Mesenchymal stem cell (in vitro differentiated cells and primary cell): ENCODE measurements at regions not wholly inside any gene's neighbourhood (a gene's known extent, or its start where the extent isn't known, plus 50 kb on each side); places are given as distances from the start of the nearest gene placed in this dataset.

Experiments
- DNase-seq: peaks from one replicate; pipeline ENCODE4 v3.0.0-alpha.2; 2013
- H2AFZ ChIP-seq: one replicate; pipeline ENCODE4 v1.6.1; 2013; ENCODE audit warnings: low read depth, mild to moderate bottlenecking, control low read depth, inconsistent platforms, low read length, moderate library complexity
- H2AK5ac ChIP-seq: 2 replicates; pipeline ENCODE4 v1.6.1; 2013; ENCODE audit warnings: low read length, moderate library complexity, mild to moderate bottlenecking, inconsistent platforms; ENCODE audit not compliant: severe bottlenecking
- H2BK120ac ChIP-seq: one replicate; pipeline ENCODE4 v1.6.1; 2013; ENCODE audit warnings: low read depth, mild to moderate bottlenecking, inconsistent platforms, low read length, moderate library complexity
- H2BK12ac ChIP-seq, 2 experiments: one replicate each; pipeline ENCODE4 v1.6.1; 2013; ENCODE audit warnings: inconsistent platforms in 2 of 2, low read length in 2 of 2, mild to moderate bottlenecking in 2 of 2, moderate library complexity in 2 of 2, control low read depth in 1 of 2
- H2BK15ac ChIP-seq: one replicate; pipeline ENCODE4 v1.6.1; 2013; ENCODE audit warnings: mild to moderate bottlenecking, low read depth, inconsistent platforms; ENCODE audit not compliant: poor library complexity, severe bottlenecking
- H2BK5ac ChIP-seq: 2 replicates; pipeline ENCODE4 v1.6.1; 2013; ENCODE audit warnings: low read depth, mild to moderate bottlenecking, low read length, control low read depth, inconsistent platforms; ENCODE audit not compliant: poor library complexity, severe bottlenecking
- H3K14ac ChIP-seq, 2 experiments: one replicate each; pipeline ENCODE4 v1.6.1; 2013; ENCODE audit warnings: inconsistent platforms in 2 of 2, low read length in 2 of 2, control low read depth in 1 of 2, mild to moderate bottlenecking in 1 of 2, moderate library complexity in 1 of 2
- H3K18ac ChIP-seq, 2 experiments: one replicate each; pipeline ENCODE4 v1.6.1; 2013; ENCODE audit warnings: inconsistent platforms in 2 of 2, low read length in 2 of 2, control low read depth in 1 of 2, low read depth in 1 of 2, mild to moderate bottlenecking in 1 of 2
- H3K23ac ChIP-seq, 2 experiments: one replicate each; pipeline ENCODE4 v1.6.1; 2013; ENCODE audit warnings: inconsistent platforms in 2 of 2, low read length in 2 of 2, mild to moderate bottlenecking in 2 of 2, moderate library complexity in 2 of 2, control low read depth in 1 of 2
- H3K27ac ChIP-seq: 2 replicates; pipeline ENCODE4 v1.5.1; 2013; ENCODE audit warnings: mild to moderate bottlenecking, moderate library complexity, low read length, control low read depth, inconsistent platforms; ENCODE audit not compliant: poor library complexity, severe bottlenecking
- H3K27me3 ChIP-seq, 2 experiments: 2 replicates each; pipeline versions ENCODE4 v1.6.1 to v1.7.0; 2013; ENCODE audit warnings: low read length in 2 of 2, mild to moderate bottlenecking in 2 of 2, moderate library complexity in 2 of 2, control low read depth in 1 of 2, inconsistent platforms in 1 of 2; ENCODE audit not compliant: control insufficient read depth in 1 of 2, insufficient read depth in 1 of 2
- H3K36me3 ChIP-seq, 2 experiments: 2 replicates each; pipeline versions ENCODE4 v1.6.1 to v1.7.0; 2013; ENCODE audit warnings: low read length in 2 of 2, control low read depth in 1 of 2, inconsistent platforms in 1 of 2, low read depth in 1 of 2, mild to moderate bottlenecking in 1 of 2; ENCODE audit not compliant: insufficient read depth in 2 of 2, control insufficient read depth in 1 of 2
- H3K4ac ChIP-seq, 2 experiments: one replicate each; pipeline ENCODE4 v1.6.1; 2013; ENCODE audit warnings: inconsistent platforms in 2 of 2, low read length in 2 of 2, mild to moderate bottlenecking in 2 of 2, moderate library complexity in 2 of 2, control low read depth in 1 of 2, low read depth in 1 of 2
- H3K4me1 ChIP-seq: 2 replicates; pipeline ENCODE4 v1.6.1; 2013; ENCODE audit warnings: low read depth, low read length, control low read depth; ENCODE audit not compliant: control insufficient read depth, insufficient read depth
- H3K4me2 ChIP-seq: 2 replicates; pipeline ENCODE4 v1.6.1; 2013; ENCODE audit warnings: low read length, mild to moderate bottlenecking, inconsistent platforms; ENCODE audit not compliant: poor library complexity, severe bottlenecking
- H3K4me3 ChIP-seq, 2 experiments: 2 replicates each; pipeline versions ENCODE4 v1.5.1 to v1.7.0; 2013; ENCODE audit warnings: low read length in 2 of 2, mild to moderate bottlenecking in 2 of 2, control low read depth in 1 of 2, low read depth in 1 of 2; ENCODE audit not compliant: insufficient read depth in 1 of 2
- H3K79me1 ChIP-seq: replicated peaks from 2 replicates; pipeline ENCODE4 v1.6.1; 2013; ENCODE audit warnings: mild to moderate bottlenecking, control low read depth, low read length, inconsistent platforms; ENCODE audit not compliant: poor library complexity, severe bottlenecking
- H3K9ac ChIP-seq: 2 replicates; pipeline ENCODE4 v1.7.0; 2013; ENCODE audit warnings: mild to moderate bottlenecking, low read length, moderate library complexity
- H3K9me3 ChIP-seq: 2 replicates; pipeline ENCODE4 v1.7.0; 2013; ENCODE audit warnings: mild to moderate bottlenecking, low read length; ENCODE audit not compliant: control insufficient read depth
- H4K8ac ChIP-seq: one replicate; pipeline ENCODE4 v1.6.1; 2013; ENCODE audit warnings: inconsistent platforms, mild to moderate bottlenecking, low read length, moderate library complexity
- H4K91ac ChIP-seq: one replicate; pipeline ENCODE4 v1.6.1; 2013; ENCODE audit warnings: mild to moderate bottlenecking, low read length, inconsistent platforms
- WGBS: methylation state at CpG from one replicate; pipeline ENCODE4 v1.1.7; 2013; ENCODE audit warnings: mixed read lengths; 5-methylcytosine and 5-hydroxymethylcytosine counted together

- no peak overlapping the region for H2BK120ac ChIP-seq
- H4K91ac ChIP-seq = no peak overlapping the region
- no peak overlapping the region for H2AK5ac ChIP-seq
- no peaks in the 10 kb centered on the region for H3K27me3 ChIP-seq
- H3K4ac ChIP-seq = no peak overlapping the region
- no peak overlapping the region for H4K8ac ChIP-seq
- no peak overlapping the region for H3K9ac ChIP-seq
- no peak overlapping the region for H2BK15ac ChIP-seq
- no peak overlapping the region for H3K23ac ChIP-seq
- H3K14ac ChIP-seq = no peak overlapping the region
- no peaks in the 10 kb centered on the region for H3K79me1 ChIP-seq
- no peak overlapping the region for H2BK12ac ChIP-seq
- WGBS = 100% methylated on average over 2 of the region's 3 CpGs
- H3K4me2 ChIP-seq = no peak overlapping the region
- H3K4me1 ChIP-seq = no peaks in the 10 kb centered on the region
- H2BK5ac ChIP-seq = no peak overlapping the region
- H3K4me3 ChIP-seq = no peak overlapping the region
- no peaks in the 10 kb centered on the region for H3K36me3 ChIP-seq
- no peak overlapping the region for H3K18ac ChIP-seq
- no peak for DNase-seq
- no peak overlapping the region for H2AFZ ChIP-seq
- no peaks in the 10 kb centered on the region for H3K9me3 ChIP-seq
- H3K27ac ChIP-seq = no peak overlapping the region
Observed at GRCh38 chr3:168808596-168808995, 712.9 kb upstream of the GOLIM4 start.

GRCh38 chr3:168807448-168807847 lies 711.7 kb upstream of the GOLIM4 start:
- H2AFZ ChIP-seq = no peak overlapping the region
- H3K4me2 ChIP-seq = no peak overlapping the region
- H2BK15ac ChIP-seq = no peak overlapping the region
- H3K79me1 ChIP-seq = no peaks in the 10 kb centered on the region
- WGBS = 43% methylated on average over 3 of the region's 4 CpGs
- H4K91ac ChIP-seq = no peak overlapping the region
- no peak overlapping the region for H4K8ac ChIP-seq
- H3K4me1 ChIP-seq = no peaks in the 10 kb centered on the region
- no peak overlapping the region for H2BK12ac ChIP-seq
- no peak overlapping the region for H3K27ac ChIP-seq
- no peak overlapping the region for H3K23ac ChIP-seq
- H3K4me3 ChIP-seq = no peak overlapping the region
- no peak overlapping the region for H2BK120ac ChIP-seq
- H3K27me3 ChIP-seq = no peaks in the 10 kb centered on the region
- H3K14ac ChIP-seq = no peak overlapping the region
- no peak overlapping the region for H3K4ac ChIP-seq
- no peak overlapping the region for H3K9ac ChIP-seq
- no peak overlapping the region for H2BK5ac ChIP-seq
- no peak for DNase-seq
- no peaks in the 10 kb centered on the region for H3K9me3 ChIP-seq
- no peak overlapping the region for H3K18ac ChIP-seq
- no peaks in the 10 kb centered on the region for H3K36me3 ChIP-seq
- no peak overlapping the region for H2AK5ac ChIP-seq

DNA sequence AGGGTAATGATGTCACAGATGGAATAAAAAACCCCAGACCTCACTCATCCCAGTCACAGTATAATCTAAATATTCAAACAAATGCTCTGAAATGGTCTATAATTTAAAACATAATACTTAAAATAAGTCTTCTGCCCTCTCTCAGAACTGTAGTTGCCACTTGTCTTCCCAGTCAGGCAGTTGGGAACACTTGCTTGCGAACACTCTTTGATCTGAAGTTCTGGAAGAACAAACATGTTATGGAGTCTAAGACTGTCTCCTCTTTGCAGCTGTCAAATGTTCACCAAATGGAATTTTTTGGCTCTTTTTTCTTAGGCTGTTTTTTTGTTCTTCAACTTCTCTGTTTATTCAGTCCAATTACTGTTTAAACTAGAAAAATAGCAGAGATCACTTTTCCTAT lies 711.1 kb upstream of the GOLIM4 start:
- Histone ChIP-seq H3K9me3 (no peaks in the 10 kb centered on the region), H3K4me1 (no peaks in the 10 kb centered on the region), H3K9ac (no peak overlapping the region), H3K4ac (no peak overlapping the region), H3K14ac (no peak overlapping the region), H3K18ac (no peak overlapping the region), H3K23ac (no peak overlapping the region), H3K27ac (no peak overlapping the region), H2BK15ac (no peak overlapping the region), H3K4me2 (no peak overlapping the region), H2BK12ac (no peak overlapping the region), H3K36me3 (no peaks in the 10 kb centered on the region), H2AK5ac (no peak overlapping the region), H3K4me3 (no peak overlapping the region), H3K79me1 (no peaks in the 10 kb centered on the region), H4K91ac (no peak overlapping the region), H4K8ac (no peak overlapping the region), H2AFZ (no peak overlapping the region), H3K27me3 (no peaks in the 10 kb centered on the region), H2BK5ac (no peak overlapping the region), H2BK120ac (no peak overlapping the region)
- peak; percentile 12 for DNase-seq
- 90% methylated on average over 1 of the region's 1 CpG for WGBS

- H2BK5ac ChIP-seq = no peak overlapping the region
- no peak overlapping the region for H4K91ac ChIP-seq
- no peak overlapping the region for H3K4me3 ChIP-seq
- no peak overlapping the region for H3K23ac ChIP-seq
- H2AFZ ChIP-seq = no peak overlapping the region
- no CpG with 5 or more reads among the region's 1 CpG for WGBS
- no peak overlapping the region for H2BK120ac ChIP-seq
- H2BK12ac ChIP-seq = no peak overlapping the region
- no peak overlapping the region for H4K8ac ChIP-seq
- H2AK5ac ChIP-seq = no peak overlapping the region
- H3K79me1 ChIP-seq = no peaks in the 10 kb centered on the region
- no peak overlapping the region for H3K27ac ChIP-seq
- H3K36me3 ChIP-seq = no peaks in the 10 kb centered on the region
- H3K9me3 ChIP-seq = no peaks in the 10 kb centered on the region
- DNase-seq = no peak
- no peak overlapping the region for H3K4ac ChIP-seq
- H2BK15ac ChIP-seq = no peak overlapping the region
- H3K9ac ChIP-seq = no peak overlapping the region
- H3K27me3 ChIP-seq = no peaks in the 10 kb centered on the region
- no peak overlapping the region for H3K4me2 ChIP-seq
- H3K14ac ChIP-seq = no peak overlapping the region
- H3K18ac ChIP-seq = no peak overlapping the region
- peaks cover 3% of the 10 kb centered on the region for H3K4me1 ChIP-seq
Observed at GRCh38 chr3:168803536-168803935, 707.8 kb upstream of the GOLIM4 start.
